Transverse colon (tissue), 4 donors: ENCODE measurements at regions not wholly inside any gene's neighbourhood (a gene's known extent, or its start where the extent isn't known, plus 50 kb on each side); places are given as distances from the start of the nearest gene placed in this dataset.

Experiments
- DNase-seq: peaks from one replicate; pipeline ENCODE4 v3.0.0-alpha.2; 2019
- H3K27ac ChIP-seq, 4 donors: fragments of 200-600 bp; sonication (generic); 2 replicates each; pipeline ENCODE4 v1.5.1; 2016 to 2018; ENCODE audit warnings: inconsistent platforms in 4 of 4
- H3K27me3 ChIP-seq: fragments of 200-600 bp; sonication (generic); 2 replicates; pipeline ENCODE4 v1.5.1; 2017; ENCODE audit warnings: inconsistent platforms
- H3K36me3 ChIP-seq, 4 donors: fragments of 200-600 bp; sonication (generic); 2 replicates each; pipeline ENCODE4 v1.5.1; 2017 to 2019; ENCODE audit warnings: inconsistent platforms in 4 of 4
- H3K4me1 ChIP-seq, 4 donors: fragments of 200-600 bp; sonication (generic); 2 replicates each; pipeline ENCODE4 v1.5.1; 2017 to 2020; ENCODE audit warnings: inconsistent platforms in 4 of 4
- H3K4me3 ChIP-seq, 4 donors: fragments of 200-600 bp; sonication (generic); 1 replicate in 1 of 4; 2 replicates in 3 of 4; pipeline versions ENCODE4 v1.5.1 to v1.6.1; 2017 to 2019; ENCODE audit warnings: inconsistent platforms in 4 of 4
- H3K9me3 ChIP-seq, 2 donors: fragments of 200-600 bp; sonication (generic); 2 replicates each; pipeline ENCODE4 v1.5.1; 2017 to 2019; ENCODE audit warnings: inconsistent platforms in 2 of 2
- CTCF ChIP-seq, 5 experiments: fragments of 200-600 bp in 3 of 5; fragments of 450-650 bp in 2 of 5; sonication (generic) in 3 of 5; IDR thresholded peaks; 1 replicate in 2 of 5; 2 replicates in 3 of 5; pipeline ENCODE4 v1.5.1; 2016 to 2017; ENCODE audit warnings: antibody characterized with exemption in 5 of 5, inconsistent platforms in 3 of 5, mild to moderate bottlenecking in 2 of 5, moderate library complexity in 1 of 5
- EP300 ChIP-seq: sonication (generic); formaldehyde crosslinking; IDR thresholded peaks from one replicate; pipeline ENCODE4 v1.6.1; 2017; ENCODE audit warnings: antibody characterized with exemption, low read depth
- POLR2A ChIP-seq: fragments of 450-650 bp; IDR thresholded peaks from one replicate; pipeline ENCODE4 v1.6.1; 2016; ENCODE audit warnings: antibody characterized with exemption, mild to moderate bottlenecking, moderate library complexity
- POLR2AphosphoS5 ChIP-seq, 3 donors: sonication (generic); formaldehyde crosslinking; IDR thresholded peaks; one replicate each; pipeline ENCODE4 v1.6.1; 2016; ENCODE audit warnings: antibody characterized with exemption in 3 of 3
- WGBS, 2 donors: methylation state at CpG; one replicate each; pipeline ENCODE4 v1.1.5; 2018; ENCODE audit warnings: low coverage in 1 of 2; 5-methylcytosine and 5-hydroxymethylcytosine counted together
- in situ Hi-C, 4 donors: fragments of 200-750 bp; cut with MboI; loops; one replicate each; pipeline versions ENCODE4 v1.15.0 to v1.15.1; 2017; ENCODE audit warnings: low sequenced_read_pairs in 3 of 4, low pct_ligation_motif_present in 1 of 4, low pct_unique_long_range_greater_than_20kb in 1 of 4
- intact Hi-C: fragments of 100-400 bp; cut with DNase I; formaldehyde crosslinking; loops from one replicate; pipeline ENCODE4 v1.15.1; 2023; ENCODE audit warnings: low total_unique reads

- no peak for DNase-seq
- Histone ChIP-seq H3K4me1 (peaks cover 0 to 19% (median 2%) of the 10 kb centered on the region in 4 donors), H3K9me3 (no peaks in the 10 kb centered on the region), H3K27ac (no peak overlapping the region), H3K36me3 (no peaks in the 10 kb centered on the region), H3K4me3 (no peak overlapping the region), H3K27me3 (no peaks in the 10 kb centered on the region)
- intact Hi-C loops (no loop called here), in situ Hi-C loops (no loop called here)
- 85 to 93% methylated on average over 2 of the region's 2 CpGs for WGBS, 2 donors
- no peak for TF ChIP-seq CTCF (IDR thresholded peaks at IDR 0.05)
- no peak for TF ChIP-seq POLR2AphosphoS5 (IDR thresholded peaks at IDR 0.05)
- no peak for TF ChIP-seq POLR2A
- TF ChIP-seq EP300 = no peak
Measured at GRCh38 chr2:163351966-163352365, 383.8 kb downstream of the FIGN start.

GRCh38 chr2:163351143-163351542, 384.7 kb downstream of the FIGN start:
- DNase-seq = no peak
- in situ Hi-C loops = no loop called here
- Histone ChIP-seq H3K27me3 (no peaks in the 10 kb centered on the region), H3K4me1 (peaks cover 0 to 19% (median 2%) of the 10 kb centered on the region in 4 donors), H3K4me3 (no peak overlapping the region), H3K9me3 (no peaks in the 10 kb centered on the region), H3K27ac (no peak overlapping the region), H3K36me3 (no peaks in the 10 kb centered on the region)
- WGBS, 2 donors = 84 to 88% methylated on average over 3 of the region's 3 CpGs
- intact Hi-C loops = no loop called here
- TF ChIP-seq EP300 = no peak
- no peak for TF ChIP-seq POLR2AphosphoS5 (IDR thresholded peaks at IDR 0.05)
- TF ChIP-seq POLR2A = no peak
- TF ChIP-seq CTCF (IDR thresholded peaks at IDR 0.05) = no peak

GRCh38 chr2:163348857-163349380, 386.9 kb downstream of the FIGN start:
- peak; percentile 19 for DNase-seq
- Histone ChIP-seq H3K4me3 (peak overlapping the region in 3 of 4 donors; percentile 23 to 35 (median 32)), H3K36me3 (no peaks in the 10 kb centered on the region), H3K27ac (peak overlapping the region; percentile 56 to 75 (median 65)), H3K4me1 (peaks cover 0 to 19% (median 2%) of the 10 kb centered on the region in 4 donors), H3K27me3 (no peaks in the 10 kb centered on the region), H3K9me3 (no peaks in the 10 kb centered on the region)
- WGBS, 2 donors = 52 to 57% methylated on average over 8 of the region's 8 CpGs
- in situ Hi-C loops = loop anchor here in 1 of 4 donors (25.0 kb wide), 1 partner anchor 1088 kb away; no protein-coding TSS in a partner anchor
- no peak for TF ChIP-seq POLR2AphosphoS5 (IDR thresholded peaks at IDR 0.05)
- TF ChIP-seq EP300 = no peak
- TF ChIP-seq POLR2A = no peak
- TF ChIP-seq CTCF (IDR thresholded peaks at IDR 0.05) = no peak
- intact Hi-C loops = no loop called here

GRCh38 chr2:163347982-163348856, 387.6 kb downstream of the FIGN start:
- Histone ChIP-seq H3K27ac (peak overlapping the region; percentile 56 to 75 (median 65)), H3K9me3 (no peaks in the 10 kb centered on the region), H3K4me1 (peaks cover 0 to 19% (median 2%) of the 10 kb centered on the region in 4 donors), H3K36me3 (no peaks in the 10 kb centered on the region), H3K4me3 (peak overlapping the region in 3 of 4 donors; percentile 23 to 35 (median 32)), H3K27me3 (no peaks in the 10 kb centered on the region)
- 25 to 35% methylated on average over 13 to 46 of the region's 46 CpGs for WGBS, 2 donors
- DNase-seq = peak; percentile 48
- in situ Hi-C loops (loop anchor here in 1 of 4 donors (25.0 kb wide), 1 partner anchor 1089 kb away; no protein-coding TSS in a partner anchor), intact Hi-C loops (no loop called here)
- peak; percentile 26 to 43 (median 35) for TF ChIP-seq POLR2AphosphoS5 (IDR thresholded peaks at IDR 0.05)
- no peak for TF ChIP-seq CTCF (IDR thresholded peaks at IDR 0.05)
